Hematopoietic multipotent progenitor cell treated with erythropoietin and hydrocortisone succinate and interleukin-3 and kit ligand, for 15 days (in vitro differentiated cells): ENCODE measurements at regions not wholly inside any gene's neighbourhood (a gene's known extent, or its start where the extent isn't known, plus 50 kb on each side); places are given as distances from the start of the nearest gene placed in this dataset.

ENCODE experiments used
- DNase-seq: peaks from one replicate; pipeline ENCODE4 v3.0.0-alpha.2; 2015; ENCODE audit warnings: low spot score

- DNase-seq: no peak
These were observed 94.2 kb upstream of the SSTR1 start for GRCh38 chr14:38113546-38113945.

GRCh38 chr14:38116895-38117294 lies 90.8 kb upstream of the SSTR1 start:
- DNase-seq: no peak

GRCh38 chr14:38120109-38120508 lies 87.6 kb upstream of the SSTR1 start:
- no peak for DNase-seq

GRCh38 chr14:38121320-38122020 lies 86.2 kb upstream of the SSTR1 start:
- no peak for DNase-seq

GRCh38 chr14:38122241-38122640 lies 85.5 kb upstream of the SSTR1 start:
- DNase-seq: no peak

- DNase-seq: no peak
These were observed 83.2 kb upstream of the SSTR1 start for GRCh38 chr14:38124506-38124905.

- no peak for DNase-seq
These were observed 82.1 kb upstream of the SSTR1 start for GRCh38 chr14:38125481-38126037.

GRCh38 chr14:38127356-38127755 lies 80.3 kb upstream of the SSTR1 start:
- DNase-seq: no peak

- no peak for DNase-seq
These were observed 79.9 kb upstream of the SSTR1 start for GRCh38 chr14:38127784-38128183.

GRCh38 chr14:38128640-38129039 lies 79.1 kb upstream of the SSTR1 start:
- DNase-seq: no peak

GRCh38 chr14:38129192-38129591 lies 78.5 kb upstream of the SSTR1 start:
- no peak for DNase-seq

- DNase-seq: no peak
These were observed 78.0 kb upstream of the SSTR1 start for GRCh38 chr14:38129705-38130104.

- DNase-seq: no peak
These were observed 73.2 kb upstream of the SSTR1 start for GRCh38 chr14:38134416-38135030.

GRCh38 chr14:38135106-38135867 lies 72.4 kb upstream of the SSTR1 start:
- no peak for DNase-seq

GRCh38 chr14:38137005-38137404 lies 70.7 kb upstream of the SSTR1 start:
- DNase-seq: no peak

- DNase-seq: no peak
These were observed 69.1 kb upstream of the SSTR1 start for GRCh38 chr14:38138473-38139138.

- DNase-seq: no peak
These were observed 67.8 kb upstream of the SSTR1 start for GRCh38 chr14:38139926-38140325.

GRCh38 chr14:38143170-38143569 lies 64.5 kb upstream of the SSTR1 start:
- DNase-seq: no peak

GRCh38 chr14:38143659-38144505 lies 63.8 kb upstream of the SSTR1 start:
- no peak for DNase-seq

GRCh38 chr14:38145142-38145541 lies 62.6 kb upstream of the SSTR1 start:
- no peak for DNase-seq

- DNase-seq: no peak
These were observed 57.6 kb upstream of the SSTR1 start for GRCh38 chr14:38150075-38150474.
